ENCODE measurements at regions not wholly inside any gene's neighbourhood (a gene's known extent, or its start where the extent isn't known, plus 50 kb on each side); places are given as distances from the start of the nearest gene placed in this dataset.
"Not testable (repeated sequence)": the region's sequence is repeated elsewhere in the genome, so short reads cannot be mapped to it uniquely, and the experiment has no call there.

DNA sequence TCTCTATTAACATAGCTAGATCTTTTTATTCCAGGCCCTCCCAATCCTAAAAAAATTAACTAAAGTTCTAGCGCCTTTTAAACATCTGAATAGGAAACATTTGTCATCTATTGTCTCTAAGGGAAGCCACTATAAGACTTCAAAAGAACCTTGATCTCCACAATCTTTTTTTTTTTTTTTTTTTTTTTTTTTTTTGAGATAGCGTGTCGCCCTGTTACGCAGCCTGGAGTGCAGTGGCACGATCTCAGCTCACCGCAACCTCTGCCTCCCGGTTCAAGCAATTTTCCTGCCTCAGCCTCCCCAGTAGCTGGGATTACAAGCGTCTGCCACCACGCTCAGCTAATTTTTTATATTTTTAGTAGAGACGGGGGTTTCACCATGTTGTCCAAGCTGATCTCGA lies 526.5 kb upstream of the HTR2C start:
- H2BK5ac ChIP-seq (ENCODE audit: low read depth, low read length, poor library complexity, severe bottlenecking); H3K36me3 ChIP-seq (ENCODE audit: control insufficient read depth in 1 of 2, insufficient read depth in 2 of 2, low read depth in 1 of 2, low read length in 2 of 2); H3K4me3 ChIP-seq (ENCODE audit: insufficient read depth in 1 of 2, low read depth in 1 of 2, low read length in 2 of 2); H2BK15ac ChIP-seq (ENCODE audit: low read depth, poor library complexity, severe bottlenecking); H3K9me3 ChIP-seq (ENCODE audit: control insufficient read depth, low read length); H3K18ac ChIP-seq (ENCODE audit: low read depth in 1 of 2, low read length in 2 of 2); H3K79me1 ChIP-seq (replicated peaks; ENCODE audit: low read length, poor library complexity, severe bottlenecking); H3K4ac ChIP-seq (ENCODE audit: low read depth in 1 of 2, low read length in 2 of 2); H2AK5ac ChIP-seq (ENCODE audit: low read length, severe bottlenecking); H3K9ac ChIP-seq (ENCODE audit: low read length); H4K8ac ChIP-seq (ENCODE audit: low read length); H2BK120ac ChIP-seq (ENCODE audit: low read depth, low read length); H3K23ac ChIP-seq (ENCODE audit: low read length in 2 of 2); H3K27ac ChIP-seq (ENCODE audit: low read length, poor library complexity, severe bottlenecking); H2BK12ac ChIP-seq (ENCODE audit: low read length in 2 of 2); H3K4me2 ChIP-seq (ENCODE audit: low read length, poor library complexity, severe bottlenecking); H2AFZ ChIP-seq (ENCODE audit: low read depth, low read length); H4K91ac ChIP-seq (ENCODE audit: low read length); H3K4me1 ChIP-seq (ENCODE audit: control insufficient read depth, insufficient read depth, low read depth, low read length); DNase-seq; H3K14ac ChIP-seq (ENCODE audit: low read length in 2 of 2): not testable (repeated sequence)
- H3K27me3 ChIP-seq (ENCODE audit: control insufficient read depth in 1 of 2, insufficient read depth in 1 of 2, low read length in 2 of 2): peaks cover 0 to 17% of the 10 kb centered on the region in 2 experiments
- WGBS: 89% methylated on average over 7 of the region's 11 CpGs

GRCh38 chrX:114051667-114052315 lies 532.1 kb upstream of the HTR2C start:
- H3K4me2 ChIP-seq (ENCODE audit: low read length, poor library complexity, severe bottlenecking): no peak overlapping the region
- no peak overlapping the region for H3K27ac ChIP-seq (ENCODE audit: low read length, poor library complexity, severe bottlenecking)
- H3K14ac ChIP-seq (ENCODE audit: low read length in 2 of 2): no peak overlapping the region
- H3K4me3 ChIP-seq (ENCODE audit: insufficient read depth in 1 of 2, low read depth in 1 of 2, low read length in 2 of 2): no peak overlapping the region
- H4K91ac ChIP-seq (ENCODE audit: low read length): no peak overlapping the region
- no peaks in the 10 kb centered on the region for H3K79me1 ChIP-seq (replicated peaks; ENCODE audit: low read length, poor library complexity, severe bottlenecking)
- no peaks in the 10 kb centered on the region for H3K36me3 ChIP-seq (ENCODE audit: control insufficient read depth in 1 of 2, insufficient read depth in 2 of 2, low read depth in 1 of 2, low read length in 2 of 2)
- DNase-seq: no peak
- no peak overlapping the region for H4K8ac ChIP-seq (ENCODE audit: low read length)
- no peak overlapping the region for H2BK5ac ChIP-seq (ENCODE audit: low read depth, low read length, poor library complexity, severe bottlenecking)
- H2AFZ ChIP-seq (ENCODE audit: low read depth, low read length): no peak overlapping the region
- no peak overlapping the region for H2BK12ac ChIP-seq (ENCODE audit: low read length in 2 of 2)
- 89% methylated on average over 4 of the region's 4 CpGs for WGBS
- no peak overlapping the region for H3K9ac ChIP-seq (ENCODE audit: low read length)
- no peaks in the 10 kb centered on the region for H3K4me1 ChIP-seq (ENCODE audit: control insufficient read depth, insufficient read depth, low read depth, low read length)
- no peak overlapping the region for H2AK5ac ChIP-seq (ENCODE audit: low read length, severe bottlenecking)
- no peaks in the 10 kb centered on the region for H3K9me3 ChIP-seq (ENCODE audit: control insufficient read depth, low read length)
- no peak overlapping the region for H2BK15ac ChIP-seq (ENCODE audit: low read depth, poor library complexity, severe bottlenecking)
- no peak overlapping the region for H3K4ac ChIP-seq (ENCODE audit: low read depth in 1 of 2, low read length in 2 of 2)
- no peak overlapping the region for H3K18ac ChIP-seq (ENCODE audit: low read depth in 1 of 2, low read length in 2 of 2)
- peaks cover 0 to 12% of the 10 kb centered on the region in 2 experiments for H3K27me3 ChIP-seq (ENCODE audit: control insufficient read depth in 1 of 2, insufficient read depth in 1 of 2, low read length in 2 of 2)
- H2BK120ac ChIP-seq (ENCODE audit: low read depth, low read length): no peak overlapping the region
- no peak overlapping the region for H3K23ac ChIP-seq (ENCODE audit: low read length in 2 of 2)

- peaks cover 0 to 12% of the 10 kb centered on the region in 2 experiments for H3K27me3 ChIP-seq (ENCODE audit: control insufficient read depth in 1 of 2, insufficient read depth in 1 of 2, low read length in 2 of 2)
- WGBS: 96% methylated on average over 5 of the region's 7 CpGs
Measured at GRCh38 chrX:114050075-114050796, 533.6 kb upstream of the HTR2C start.

GRCh38 chrX:114049063-114049462 lies 534.8 kb upstream of the HTR2C start:
- H2AFZ ChIP-seq (ENCODE audit: low read depth, low read length): no peak overlapping the region
- H3K4me1 ChIP-seq (ENCODE audit: control insufficient read depth, insufficient read depth, low read depth, low read length): no peaks in the 10 kb centered on the region
- no peak overlapping the region for H2AK5ac ChIP-seq (ENCODE audit: low read length, severe bottlenecking)
- H3K36me3 ChIP-seq (ENCODE audit: control insufficient read depth in 1 of 2, insufficient read depth in 2 of 2, low read depth in 1 of 2, low read length in 2 of 2): no peaks in the 10 kb centered on the region
- H3K4me3 ChIP-seq (ENCODE audit: insufficient read depth in 1 of 2, low read depth in 1 of 2, low read length in 2 of 2): no peak overlapping the region
- H4K8ac ChIP-seq (ENCODE audit: low read length): no peak overlapping the region
- no peak overlapping the region for H3K9ac ChIP-seq (ENCODE audit: low read length)
- H3K4me2 ChIP-seq (ENCODE audit: low read length, poor library complexity, severe bottlenecking): no peak overlapping the region
- no peak overlapping the region for H2BK15ac ChIP-seq (ENCODE audit: low read depth, poor library complexity, severe bottlenecking)
- H3K23ac ChIP-seq (ENCODE audit: low read length in 2 of 2): no peak overlapping the region
- no peak overlapping the region for H3K27ac ChIP-seq (ENCODE audit: low read length, poor library complexity, severe bottlenecking)
- H2BK5ac ChIP-seq (ENCODE audit: low read depth, low read length, poor library complexity, severe bottlenecking): no peak overlapping the region
- H3K4ac ChIP-seq (ENCODE audit: low read depth in 1 of 2, low read length in 2 of 2): no peak overlapping the region
- H3K9me3 ChIP-seq (ENCODE audit: control insufficient read depth, low read length): no peaks in the 10 kb centered on the region
- no peaks in the 10 kb centered on the region for H3K79me1 ChIP-seq (replicated peaks; ENCODE audit: low read length, poor library complexity, severe bottlenecking)
- no peak overlapping the region for H2BK120ac ChIP-seq (ENCODE audit: low read depth, low read length)
- peaks cover 0 to 8% of the 10 kb centered on the region in 2 experiments for H3K27me3 ChIP-seq (ENCODE audit: control insufficient read depth in 1 of 2, insufficient read depth in 1 of 2, low read length in 2 of 2)
- no peak overlapping the region for H4K91ac ChIP-seq (ENCODE audit: low read length)
- H3K14ac ChIP-seq (ENCODE audit: low read length in 2 of 2): no peak overlapping the region
- H2BK12ac ChIP-seq (ENCODE audit: low read length in 2 of 2): no peak overlapping the region
- 40% methylated on average over 1 of the region's 3 CpGs for WGBS
- DNase-seq: no peak
- H3K18ac ChIP-seq (ENCODE audit: low read depth in 1 of 2, low read length in 2 of 2): no peak overlapping the region

More at GRCh38 chrX:114050075-114050796, 533.6 kb upstream of the HTR2C start:
- Histone ChIP-seq H2BK5ac (ENCODE audit: low read depth, low read length, poor library complexity, severe bottlenecking) (no peak overlapping the region), H2BK15ac (ENCODE audit: low read depth, poor library complexity, severe bottlenecking) (no peak overlapping the region), H4K8ac (ENCODE audit: low read length) (no peak overlapping the region), H3K27ac (ENCODE audit: low read length, poor library complexity, severe bottlenecking) (no peak overlapping the region), H2AK5ac (ENCODE audit: low read length, severe bottlenecking) (no peak overlapping the region), H3K23ac (ENCODE audit: low read length in 2 of 2) (no peak overlapping the region), H3K9me3 (ENCODE audit: control insufficient read depth, low read length) (no peaks in the 10 kb centered on the region), H3K14ac (ENCODE audit: low read length in 2 of 2) (no peak overlapping the region), H2BK12ac (ENCODE audit: low read length in 2 of 2) (no peak overlapping the region), H3K4me3 (ENCODE audit: insufficient read depth in 1 of 2, low read depth in 1 of 2, low read length in 2 of 2) (no peak overlapping the region), H4K91ac (ENCODE audit: low read length) (no peak overlapping the region), H3K4ac (ENCODE audit: low read depth in 1 of 2, low read length in 2 of 2) (no peak overlapping the region), H3K9ac (ENCODE audit: low read length) (no peak overlapping the region), H3K4me2 (ENCODE audit: low read length, poor library complexity, severe bottlenecking) (no peak overlapping the region), H3K36me3 (ENCODE audit: control insufficient read depth in 1 of 2, insufficient read depth in 2 of 2, low read depth in 1 of 2, low read length in 2 of 2) (no peaks in the 10 kb centered on the region), H3K18ac (ENCODE audit: low read depth in 1 of 2, low read length in 2 of 2) (no peak overlapping the region), H2BK120ac (ENCODE audit: low read depth, low read length) (no peak overlapping the region), H3K4me1 (ENCODE audit: control insufficient read depth, insufficient read depth, low read depth, low read length) (no peaks in the 10 kb centered on the region), H2AFZ (ENCODE audit: low read depth, low read length) (no peak overlapping the region), H3K79me1 (replicated peaks; ENCODE audit: low read length, poor library complexity, severe bottlenecking) (no peaks in the 10 kb centered on the region)
- DNase-seq: no peak
